HG03280 (cell line): ENCODE measurements at regions not wholly inside any gene's neighbourhood (a gene's known extent, or its start where the extent isn't known, plus 50 kb on each side); places are given as distances from the start of the nearest gene placed in this dataset.

Experiments
- ATAC-seq: cut with Tn5 transposase; IDR thresholded peaks from one replicate; pipeline ENCODE4 v1.9.1; 2021; ENCODE audit warnings: mild to moderate bottlenecking, moderate library complexity; ENCODE audit not compliant: unreplicated experiment

DNA sequence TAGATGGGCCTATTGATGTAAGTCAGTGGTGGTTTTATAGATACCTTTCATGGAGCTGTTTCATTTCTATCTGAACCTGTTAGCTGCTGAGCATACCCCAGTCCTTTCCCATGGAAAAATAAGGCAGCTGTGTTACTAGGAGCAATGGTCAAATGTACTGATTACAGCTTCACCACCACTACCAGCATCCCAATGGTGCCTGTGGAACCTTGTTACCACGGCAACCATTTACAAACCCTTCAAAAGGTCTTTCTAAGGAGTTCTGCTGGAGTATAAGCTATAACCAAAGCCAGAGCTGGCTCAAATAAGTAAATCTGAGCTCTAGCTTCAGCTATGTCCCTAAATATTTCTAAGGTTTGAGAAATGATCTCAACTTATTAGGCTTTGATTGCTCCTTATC lies 133.4 kb upstream of the ACP3 start:
- no peak for ATAC-seq

DNA sequence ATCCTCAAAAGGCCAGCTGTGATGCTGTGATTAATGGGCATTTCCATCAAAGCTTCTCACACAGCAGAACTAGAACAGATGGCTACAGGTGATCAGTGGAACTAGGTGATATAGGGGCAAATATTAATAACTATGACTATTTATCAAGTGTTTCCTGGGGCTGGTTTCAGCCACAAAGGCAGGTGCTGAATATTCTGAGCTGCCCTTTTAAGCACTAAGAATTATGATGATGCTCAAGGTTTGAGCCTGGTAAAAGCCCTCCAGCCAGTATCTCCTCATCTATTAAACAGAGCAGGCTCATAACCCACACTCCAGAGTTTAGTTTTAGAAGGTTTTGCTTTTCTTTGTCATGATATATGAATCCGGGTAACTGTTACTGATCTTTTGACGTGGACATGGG lies 129.5 kb upstream of the ACP3 start:
- ATAC-seq, result no peak

DNA sequence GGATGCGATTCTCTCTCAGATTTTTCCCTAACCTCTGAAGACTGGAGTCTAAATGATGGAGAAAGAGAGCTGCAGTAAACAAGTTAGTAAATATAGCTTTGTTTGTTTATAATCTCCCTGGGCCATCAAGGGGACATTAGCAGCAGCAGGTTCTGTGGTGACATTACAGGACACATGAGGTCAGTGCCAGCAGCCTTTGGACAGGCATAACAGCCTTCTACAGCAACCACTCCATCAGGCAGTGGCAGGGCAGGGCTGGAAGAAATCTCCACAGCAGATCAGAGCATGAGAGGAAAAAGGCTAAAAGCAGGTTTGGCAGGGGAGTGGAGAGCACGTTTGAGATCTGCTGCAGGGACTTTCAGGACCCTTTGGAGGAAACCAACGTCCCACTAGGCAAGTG lies 127.6 kb upstream of the ACP3 start:
- no peak for ATAC-seq

DNA sequence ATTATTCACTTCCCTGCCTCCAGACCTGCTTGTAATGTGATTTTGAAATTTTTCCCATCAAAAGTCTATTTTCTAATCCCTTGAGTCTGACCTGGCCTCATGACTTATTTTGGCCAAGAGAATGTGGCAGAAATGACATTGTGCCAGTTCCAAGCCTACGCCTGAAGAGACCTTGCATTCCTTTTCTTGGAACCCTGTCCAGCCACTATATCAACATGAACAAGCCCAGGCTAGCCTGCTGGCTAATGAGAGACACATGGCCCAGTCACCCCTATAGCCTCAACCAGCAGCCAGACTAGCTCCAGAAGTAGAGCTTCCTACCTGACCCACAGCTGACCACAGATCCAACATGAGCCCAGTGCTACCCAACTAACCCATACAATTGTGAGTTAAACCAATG lies 121.1 kb upstream of the ACP3 start:
- ATAC-seq, result no peak

DNA sequence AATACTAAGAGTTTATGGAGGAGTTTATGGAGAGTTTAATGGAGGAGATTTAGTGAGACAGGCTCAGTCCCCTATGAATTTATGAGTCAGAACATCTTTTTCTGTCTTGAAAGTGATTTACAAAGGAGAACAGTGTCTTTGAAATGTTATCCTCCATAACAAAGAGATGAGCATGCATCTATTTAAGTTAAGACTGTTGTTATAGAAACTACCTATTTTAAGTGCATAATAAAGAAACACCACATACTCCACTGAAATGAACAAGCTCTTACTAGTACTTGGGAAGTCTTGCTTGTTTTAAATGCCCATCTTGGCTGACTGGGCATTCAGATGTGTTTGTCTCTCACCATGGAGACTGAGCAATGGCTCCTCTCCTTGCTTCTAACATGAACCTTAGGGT lies 118.7 kb upstream of the ACP3 start:
- ATAC-seq, result no peak

DNA sequence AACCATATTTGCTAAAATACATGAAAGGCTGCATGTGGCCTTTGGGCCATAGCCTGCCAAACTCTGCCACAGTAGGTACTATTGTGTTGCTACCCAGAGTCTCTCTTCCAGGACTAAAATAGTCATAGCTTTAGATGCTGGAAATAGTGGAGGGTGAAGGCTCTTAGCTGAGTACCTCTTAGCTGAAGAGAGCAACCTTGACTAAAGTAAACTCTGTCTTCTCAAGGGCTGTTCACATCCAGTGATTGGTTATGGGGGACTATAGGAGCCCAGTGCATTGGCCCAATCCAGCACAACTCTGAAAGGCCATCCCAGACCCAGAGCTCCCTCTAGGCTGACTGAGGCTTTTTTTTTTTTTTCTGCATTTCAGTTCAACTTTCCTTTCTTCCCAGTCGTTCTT lies 117.8 kb upstream of the ACP3 start:
- ATAC-seq, result no peak

DNA sequence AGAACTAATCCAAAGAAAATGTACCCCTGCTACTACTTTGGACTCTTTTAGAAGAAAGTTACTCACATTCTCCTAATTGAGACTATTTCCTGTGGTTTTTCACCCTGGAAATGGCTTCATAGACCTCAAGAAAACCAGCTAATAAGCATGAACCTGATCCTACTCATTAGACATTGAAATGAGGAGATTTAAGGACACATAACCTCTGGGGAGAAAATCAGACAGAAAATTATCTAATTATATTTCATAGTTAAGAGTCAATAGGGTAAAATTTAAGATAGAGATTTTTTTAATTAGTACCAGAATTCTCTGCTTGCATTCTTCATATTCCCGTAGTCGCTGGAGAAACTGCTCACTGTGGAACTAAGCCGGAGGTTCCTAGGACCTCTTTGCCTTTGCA lies 114.6 kb upstream of the ACP3 start:
- no peak for ATAC-seq

DNA sequence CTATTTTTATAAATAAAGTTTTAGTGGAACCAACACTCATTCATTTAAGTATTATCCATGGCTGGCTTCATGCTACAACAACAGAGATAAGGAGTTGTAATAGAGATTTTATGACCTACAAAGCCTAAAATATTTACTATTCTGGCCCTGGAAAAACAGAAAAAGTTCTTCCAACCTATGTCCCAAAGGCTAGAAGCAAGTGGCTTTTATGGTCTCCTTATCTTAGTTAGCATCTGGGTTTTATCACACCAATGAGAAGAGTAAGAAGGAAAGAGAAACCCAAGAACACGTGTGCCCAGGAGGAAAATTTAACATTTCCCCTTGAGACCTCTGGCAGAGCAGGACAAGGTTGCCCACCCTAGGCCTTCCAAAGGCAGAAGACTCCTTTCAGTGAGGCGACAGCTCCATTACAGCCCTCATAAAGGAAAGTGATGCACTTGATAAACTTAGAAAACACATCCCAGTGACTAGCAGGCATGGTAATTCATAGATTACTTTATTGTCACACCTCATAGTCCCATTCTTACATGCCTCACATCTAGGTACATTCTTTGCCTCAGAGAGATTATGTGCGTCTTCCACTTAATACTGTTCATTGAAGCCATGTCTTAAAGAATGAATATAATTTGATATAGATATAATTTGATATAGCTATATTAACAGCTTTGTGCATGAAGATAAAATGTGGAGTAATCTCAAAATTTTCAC lies 113.2 kb upstream of the ACP3 start:
- no peak for ATAC-seq

DNA sequence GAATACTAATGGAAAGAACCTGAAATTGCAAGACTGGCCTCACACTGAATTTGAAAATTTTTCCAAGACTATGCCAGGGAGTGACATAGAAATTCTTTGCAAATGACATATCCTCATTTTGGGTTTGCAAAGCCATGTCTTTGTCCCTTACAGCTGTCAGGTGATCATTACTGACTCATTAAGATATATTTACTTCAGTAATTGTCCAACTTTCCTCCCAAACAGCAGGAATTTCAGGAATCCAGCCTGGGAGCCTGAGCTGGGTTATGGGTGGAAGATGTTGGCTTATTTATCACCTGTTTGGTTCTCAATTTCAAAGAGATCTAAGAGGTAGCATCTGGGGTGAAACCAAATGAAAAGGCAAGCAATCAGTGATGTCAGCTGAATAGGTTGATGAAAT lies 111.6 kb upstream of the ACP3 start:
- ATAC-seq, result no peak

DNA sequence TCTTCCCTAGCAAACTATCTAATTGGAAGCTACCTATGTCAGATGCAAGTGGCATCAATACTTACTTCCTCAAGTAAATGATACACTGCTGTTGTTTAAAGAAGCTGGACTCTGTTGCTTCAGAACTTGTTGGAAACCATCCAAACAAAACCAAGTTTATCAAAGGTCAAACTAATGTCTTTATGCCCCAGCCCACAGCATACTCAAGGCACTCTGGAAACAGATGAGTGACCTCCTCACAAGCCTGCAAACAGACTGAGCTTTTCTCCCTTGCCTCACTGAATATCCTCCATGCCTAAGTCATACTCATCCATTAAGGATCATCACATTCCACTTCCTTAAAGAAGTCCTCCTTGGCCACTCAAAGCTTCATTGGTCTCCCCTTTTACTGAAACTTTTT lies 107.4 kb upstream of the ACP3 start:
- ATAC-seq, result no peak

DNA sequence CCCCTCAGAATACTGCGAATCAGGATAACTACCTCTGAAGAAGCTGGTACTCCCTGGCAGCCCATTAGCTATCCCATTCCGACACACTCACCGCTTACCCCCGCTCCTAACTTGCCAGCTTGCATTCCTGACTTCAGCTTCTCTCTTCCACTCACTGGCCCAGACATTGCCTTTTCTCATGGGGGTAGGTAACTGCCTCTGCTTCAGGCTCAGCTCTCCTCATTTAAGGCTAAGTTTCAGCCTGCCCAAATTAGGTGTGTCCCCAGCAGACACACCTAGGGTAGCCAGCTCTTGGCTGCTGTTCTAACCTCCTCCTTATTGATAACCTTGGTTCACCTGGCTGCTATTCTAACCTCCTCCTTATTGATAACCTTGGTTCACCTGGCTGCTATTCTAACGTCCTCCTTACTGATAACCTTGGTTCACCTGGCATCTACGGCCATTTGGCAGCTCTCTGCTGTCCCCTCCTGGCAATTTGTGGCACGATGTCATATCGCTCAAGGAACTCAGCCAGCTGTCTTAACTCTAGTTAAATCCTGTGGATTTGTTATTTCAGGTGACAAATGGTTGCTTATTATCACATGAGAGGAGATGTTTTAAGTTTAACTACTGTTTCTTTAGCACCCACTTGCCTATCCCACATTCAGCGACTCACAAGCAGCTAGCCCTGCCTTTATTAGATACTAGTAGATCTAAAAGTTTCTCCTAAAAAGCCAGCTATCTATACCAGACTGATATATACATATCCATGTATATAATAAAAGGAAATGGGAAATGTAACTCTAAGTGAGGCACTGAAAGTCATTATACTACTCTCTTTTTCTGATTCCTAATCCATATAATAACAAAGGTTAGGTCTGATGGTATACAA lies 106.5 kb upstream of the ACP3 start:
- ATAC-seq, result no peak

DNA sequence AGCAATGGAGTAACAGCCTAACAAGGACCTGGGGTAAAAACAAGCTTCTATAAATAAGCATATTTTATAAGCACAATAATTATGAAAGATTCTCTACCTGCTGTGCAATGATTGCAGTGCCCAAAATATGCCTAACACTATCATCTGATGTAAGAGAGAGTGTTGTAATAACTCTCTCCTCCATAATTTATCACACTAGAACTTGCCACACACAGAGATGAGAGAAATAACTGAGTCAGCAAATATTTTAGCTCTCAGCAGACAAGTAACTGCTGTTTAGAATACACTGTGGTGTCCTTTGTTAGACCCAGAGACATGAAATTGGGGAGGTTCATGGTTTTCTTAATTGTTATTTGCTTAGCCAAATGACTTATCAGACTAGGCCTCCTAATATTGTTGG lies 105.3 kb upstream of the ACP3 start:
- no peak for ATAC-seq

DNA sequence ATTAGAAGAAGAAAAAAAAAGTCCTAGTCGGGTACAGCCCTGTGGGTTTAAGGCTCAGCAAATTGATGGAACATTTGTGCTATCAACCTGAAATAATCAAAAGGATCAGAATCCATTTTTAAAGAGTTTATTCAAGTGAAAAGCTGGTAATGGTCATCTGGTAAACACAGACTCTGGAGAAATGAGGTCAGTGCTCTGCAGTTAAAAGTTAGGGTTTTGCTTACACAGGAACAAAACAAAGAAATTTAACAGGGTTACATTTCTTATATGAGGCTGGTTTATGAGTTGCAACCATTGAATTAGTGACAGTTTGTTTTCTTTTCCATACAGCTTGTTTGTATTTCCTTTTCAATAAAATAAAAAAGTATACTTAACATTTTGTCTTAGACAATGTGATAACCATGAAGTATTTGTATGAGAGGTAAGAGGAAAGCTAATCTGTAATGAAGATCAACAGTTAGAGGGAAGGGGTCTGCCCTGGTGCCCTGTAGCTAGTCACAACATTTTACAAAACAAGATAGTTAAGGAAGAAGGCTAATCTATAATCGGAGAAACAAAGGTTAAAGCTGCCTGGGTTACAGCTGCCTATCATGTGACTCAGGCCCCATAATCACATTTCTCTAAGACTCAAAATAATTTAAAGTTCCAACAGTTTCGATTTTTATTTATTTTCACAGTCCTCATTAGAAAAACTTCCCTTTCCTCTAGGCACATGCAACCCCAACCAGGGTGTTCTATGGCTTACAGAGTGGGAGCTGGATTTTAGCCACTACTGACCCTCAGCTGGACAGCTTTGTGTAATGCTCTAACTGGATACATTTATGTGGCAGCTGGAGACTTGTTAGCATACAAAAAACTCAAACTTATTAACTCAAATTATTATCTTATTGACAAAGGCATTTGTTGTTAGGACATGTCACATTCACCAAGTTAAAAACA lies 98.1 kb upstream of the ACP3 start:
- no peak for ATAC-seq

DNA sequence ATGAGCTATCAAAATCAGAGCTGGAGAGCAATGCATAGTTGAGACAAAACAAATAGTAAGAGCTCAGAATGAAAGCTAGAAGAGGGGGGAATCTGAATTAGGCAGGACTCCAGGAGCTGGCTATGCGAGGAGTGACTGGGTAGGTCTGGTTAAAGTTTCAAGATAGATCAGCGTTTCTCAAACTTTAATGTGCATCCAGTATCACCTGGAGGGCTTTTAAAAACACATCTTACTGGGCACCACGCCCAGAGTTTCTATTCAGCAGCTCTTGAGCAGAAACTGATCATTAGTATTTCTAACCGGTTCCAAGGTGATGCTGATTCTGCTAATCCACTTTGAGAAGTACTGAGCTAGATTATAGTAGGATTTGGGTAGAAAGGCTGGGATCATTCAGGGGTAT lies 96.2 kb upstream of the ACP3 start:
- no peak for ATAC-seq

DNA sequence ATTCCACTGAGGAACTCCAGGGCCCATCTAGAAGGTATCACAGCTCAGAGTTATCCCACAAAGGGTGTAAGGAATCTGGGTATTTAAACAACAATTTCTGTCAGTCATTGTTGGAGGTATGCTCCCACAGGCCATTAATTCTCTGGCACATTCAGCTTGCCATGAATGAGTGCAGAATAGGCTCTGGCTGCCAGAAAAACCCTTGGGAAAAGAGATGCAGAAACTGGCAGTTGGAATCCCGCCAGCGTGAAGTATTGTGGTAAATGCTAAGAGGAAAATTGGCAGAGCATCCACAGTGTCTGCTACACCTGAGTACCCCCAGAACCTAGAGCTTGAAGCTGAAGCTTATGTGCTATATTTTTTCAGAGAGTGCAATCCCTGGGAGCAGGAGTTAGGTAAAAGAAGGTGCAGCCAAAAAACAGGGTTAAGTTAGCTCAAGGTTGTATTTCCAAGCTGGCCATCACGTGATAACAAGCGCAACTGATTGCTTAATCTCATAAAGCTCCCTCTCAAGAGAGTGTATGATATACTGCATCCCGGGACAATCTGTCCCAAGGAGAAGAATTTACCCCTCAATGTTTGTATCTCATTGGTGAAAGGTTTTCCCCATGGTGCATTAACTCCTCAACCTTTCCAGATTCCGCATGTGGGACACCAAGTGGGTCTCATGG lies 94.2 kb upstream of the ACP3 start:
- no peak for ATAC-seq

DNA sequence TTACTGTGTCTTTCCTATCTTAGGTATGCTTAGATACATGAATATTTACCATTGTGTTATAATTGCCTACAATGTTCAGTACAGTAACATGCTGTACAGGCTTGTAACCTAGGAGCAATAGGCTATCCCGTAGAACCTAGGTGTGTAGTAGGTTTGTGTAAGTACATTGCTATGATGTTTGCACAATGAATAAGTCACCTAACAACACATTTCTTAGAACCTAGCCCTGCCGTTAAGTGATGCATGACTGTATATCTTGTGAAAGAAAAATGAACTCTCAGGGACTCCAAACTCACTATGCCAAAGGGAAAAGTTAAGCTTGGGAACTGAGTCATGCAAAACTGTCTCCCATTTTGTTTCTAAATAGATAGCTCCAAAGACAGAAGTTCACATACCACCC lies 91.5 kb upstream of the ACP3 start:
- no peak for ATAC-seq

DNA sequence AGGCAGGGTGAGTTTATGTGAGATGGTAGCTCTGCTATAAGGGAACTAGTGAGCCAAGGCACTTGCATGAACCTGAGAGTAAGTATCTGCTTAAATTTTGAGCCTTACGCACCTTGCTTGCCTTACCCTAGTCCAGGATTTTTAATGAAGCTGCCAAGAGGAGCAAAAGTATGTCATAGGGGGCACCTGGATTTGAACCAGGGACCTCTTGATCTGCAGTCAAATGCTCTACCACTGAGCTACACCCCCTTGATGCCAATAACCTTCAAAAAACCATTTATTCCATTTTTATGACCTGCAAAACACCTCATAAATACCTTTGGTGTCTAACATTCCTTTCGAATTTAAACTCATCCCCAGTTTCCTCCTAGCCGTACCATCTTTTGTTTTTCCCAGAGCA lies 88.3 kb upstream of the ACP3 start:
- ATAC-seq, result no peak

DNA sequence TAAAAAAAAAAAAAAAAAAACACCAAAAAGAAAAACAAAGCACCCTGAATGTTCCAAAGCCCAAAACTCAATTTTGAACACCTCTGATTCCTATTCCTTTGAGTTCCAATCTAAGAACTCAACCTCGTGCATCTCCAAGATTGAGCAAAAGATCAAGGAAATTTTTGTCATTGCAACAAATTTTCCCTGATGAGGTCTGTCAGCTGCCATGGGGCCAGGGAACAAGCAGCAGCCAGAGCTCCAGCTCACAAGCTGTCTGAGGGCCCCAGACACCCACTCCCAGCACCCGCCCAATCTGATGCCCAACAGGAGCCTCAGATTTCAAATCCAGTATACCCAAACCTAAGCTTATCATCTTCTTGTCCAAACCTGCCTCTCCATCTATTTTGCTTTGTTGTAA lies 87.6 kb upstream of the ACP3 start:
- ATAC-seq, result no peak

DNA sequence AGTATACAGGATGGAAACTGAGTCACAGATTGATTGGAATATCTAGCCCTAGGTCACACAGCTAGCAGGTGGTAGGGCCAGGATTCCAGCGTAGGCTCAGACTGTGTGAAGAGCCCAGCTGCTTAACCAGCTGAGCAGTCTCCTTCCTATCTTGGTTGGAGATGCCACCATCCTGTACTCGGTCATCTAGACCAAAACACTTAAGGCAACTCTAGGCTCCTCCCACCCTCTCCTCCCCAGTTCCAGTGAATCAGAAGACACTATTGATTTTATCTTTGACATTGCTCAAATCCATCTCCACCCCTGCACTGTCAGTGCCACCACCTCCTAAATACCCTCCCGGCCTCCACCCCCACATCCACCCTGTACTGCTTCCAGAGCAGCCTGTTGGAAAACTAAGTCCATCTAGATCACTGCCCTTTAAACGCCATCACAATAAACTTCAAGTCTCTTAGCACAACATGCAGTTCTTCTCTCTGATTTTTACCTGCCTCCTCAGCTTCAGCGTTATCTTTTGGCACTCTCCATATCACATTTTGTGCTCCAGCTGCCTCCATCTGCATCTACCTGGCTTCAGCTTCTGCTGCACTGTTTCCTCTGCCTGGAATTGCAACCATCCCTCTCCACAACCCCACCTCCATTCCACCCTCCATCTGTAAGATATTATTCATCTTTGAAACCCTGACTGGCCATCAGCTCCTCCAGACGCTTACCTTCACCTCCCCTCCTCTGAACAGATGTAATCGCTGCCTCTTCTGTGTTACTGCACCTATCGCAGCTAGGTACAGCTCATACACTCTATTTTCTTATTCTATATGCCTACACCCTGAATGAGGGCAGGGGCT lies 86.8 kb upstream of the ACP3 start:
- no peak for ATAC-seq

DNA sequence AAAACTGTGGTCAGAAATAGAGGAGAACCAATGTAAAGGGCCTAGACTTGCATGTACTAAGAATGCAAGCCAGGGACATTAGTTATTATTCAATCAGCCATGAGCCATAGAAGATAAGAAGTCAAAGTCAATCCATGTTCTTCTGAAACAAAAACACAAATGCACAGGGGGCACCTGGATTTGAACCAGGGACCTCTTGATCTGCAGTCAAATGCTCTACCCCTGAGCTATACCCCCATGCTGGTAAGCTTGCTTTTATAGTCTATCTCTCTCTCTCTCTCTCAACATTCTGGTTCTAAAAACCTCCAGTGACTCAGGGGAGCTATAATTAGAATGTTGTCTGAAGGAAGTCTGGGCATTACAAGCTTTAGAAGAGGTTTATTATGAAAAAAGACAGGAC lies 85.6 kb upstream of the ACP3 start:
- ATAC-seq, result no peak
